WTC11 (cell line): ENCODE measurements at regions not wholly inside any gene's neighbourhood (a gene's known extent, or its start where the extent isn't known, plus 50 kb on each side); places are given as distances from the start of the nearest gene placed in this dataset.

Experiments
- ATAC-seq: fragments of 200-7000 bp; cut with Tn5 transposase; 2 replicates; pipeline ENCODE4 v1.10.0; 2021; ENCODE audit warnings: mild to moderate bottlenecking, moderate library complexity
- CTCF ChIA-PET: fragments of 300-600 bp; sonication (Branson Sonifier 250); formaldehyde crosslinking; loops from one replicate; lab custom pipeline; 2021; ENCODE audit warnings: antibody characterized with exemption; lab: Charles Lee
- POLR2A ChIA-PET: fragments of 350-600 bp; sonication (Branson Sonifier 250); formaldehyde crosslinking; loops from one replicate; lab custom pipeline; 2021; ENCODE audit warnings: antibody characterized with exemption; lab: Charles Lee
- DNase-seq: peaks from one replicate; pipeline ENCODE4 v3.0.0; 2021; ENCODE audit warnings: low spot score
- H3K27ac Mint-ChIP-seq: 2 replicates; pipeline ENCODE4 v1.8.0; 2021; ENCODE audit warnings: mixed read lengths
- H3K27me3 Mint-ChIP-seq: 2 replicates; pipeline ENCODE4 v1.8.0; 2021; ENCODE audit warnings: low read depth, mild to moderate bottlenecking, moderate library complexity, mixed read lengths
- H3K36me3 Mint-ChIP-seq: 2 replicates; pipeline ENCODE4 v1.8.0; 2021; ENCODE audit warnings: mixed read lengths
- H3K4me1 Mint-ChIP-seq: 2 replicates; pipeline ENCODE4 v1.8.0; 2022; ENCODE audit warnings: mixed read lengths
- H3K4me3 Mint-ChIP-seq: 2 replicates; pipeline ENCODE4 v1.8.0; 2021; ENCODE audit warnings: mild to moderate bottlenecking, moderate library complexity, mixed read lengths
- H3K9me3 Mint-ChIP-seq: 2 replicates; pipeline ENCODE4 v1.8.0; 2021; ENCODE audit warnings: mixed read lengths
- CBFB ChIP-seq: sonication (generic); formaldehyde crosslinking; IDR thresholded peaks from 2 replicates; pipeline ENCODE4 v1.8.1; 2022; ENCODE audit warnings: mild to moderate bottlenecking, low read depth, missing genetic modification reagents
- ETV6 ChIP-seq: sonication (generic); formaldehyde crosslinking; IDR thresholded peaks from 2 replicates; pipeline ENCODE4 v1.8.1; 2022; ENCODE audit warnings: mild to moderate bottlenecking, missing genetic modification reagents
- FOXJ3 ChIP-seq: sonication (generic); formaldehyde crosslinking; IDR thresholded peaks from 2 replicates; pipeline ENCODE4 v1.9.0; 2021; ENCODE audit warnings: missing genetic modification reagents, mild to moderate bottlenecking, borderline replicate concordance
- FOXK1 ChIP-seq: sonication (generic); formaldehyde crosslinking; IDR thresholded peaks from 2 replicates; pipeline ENCODE4 v1.8.0; 2022; ENCODE audit warnings: mild to moderate bottlenecking, moderate library complexity, missing genetic modification reagents
- GTF2I ChIP-seq: fragments of 250-450 bp; sonication (Bioruptor Pico); conservative IDR thresholded peaks from 2 replicates; pipeline ENCODE4 v1.4.0; 2021; ENCODE audit warnings: mild to moderate bottlenecking
- NFATC4 ChIP-seq: fragments of 250-450 bp; sonication (Bioruptor Pico); IDR thresholded peaks from 2 replicates; pipeline ENCODE4 v1.9.0; 2021; ENCODE audit warnings: mild to moderate bottlenecking
- NR1H2 ChIP-seq: sonication (generic); formaldehyde crosslinking; IDR thresholded peaks from 2 replicates; pipeline ENCODE4 v1.9.0; 2021; ENCODE audit warnings: mild to moderate bottlenecking, moderate library complexity, missing genetic modification reagents
- SMAD4 ChIP-seq: sonication (generic); formaldehyde crosslinking; IDR thresholded peaks from 2 replicates; pipeline ENCODE4 v1.8.0; 2022; ENCODE audit warnings: mild to moderate bottlenecking, missing genetic modification reagents
- TEAD4 ChIP-seq: sonication (generic); formaldehyde crosslinking; IDR thresholded peaks from 2 replicates; pipeline ENCODE4 v1.8.0; 2022; ENCODE audit warnings: mild to moderate bottlenecking, missing genetic modification reagents
- TP53 ChIP-seq: sonication (generic); formaldehyde crosslinking; IDR thresholded peaks from 2 replicates; pipeline ENCODE4 v1.8.1; 2023; ENCODE audit warnings: mild to moderate bottlenecking, missing genetic modification reagents
- ZBTB21 ChIP-seq: sonication (generic); formaldehyde crosslinking; IDR thresholded peaks from 2 replicates; pipeline ENCODE4 v1.8.1; 2023; ENCODE audit warnings: mild to moderate bottlenecking, missing genetic modification reagents, borderline replicate concordance
- ZNF396 ChIP-seq: fragments of 250-450 bp; sonication (Bioruptor Pico); IDR thresholded peaks from 2 replicates; pipeline ENCODE4 v1.8.0; 2021; ENCODE audit warnings: mild to moderate bottlenecking, moderate library complexity, borderline replicate concordance
- TF ChIP-seq, protein P1 (sequence below): sonication (generic); formaldehyde crosslinking; conservative IDR thresholded peaks from 2 replicates; pipeline ENCODE4 v1.8.1; 2022; ENCODE audit warnings: mild to moderate bottlenecking, missing genetic modification reagents
- TF ChIP-seq, protein P2 (sequence below): sonication (generic); formaldehyde crosslinking; IDR thresholded peaks from 2 replicates; pipeline ENCODE4 v1.8.0; 2022; ENCODE audit warnings: missing genetic modification reagents
- TF ChIP-seq, protein P3 (sequence below): sonication (generic); formaldehyde crosslinking; IDR thresholded peaks from 2 replicates; pipeline ENCODE4 v1.8.1; 2022; ENCODE audit warnings: low read depth, mild to moderate bottlenecking, moderate library complexity, missing genetic modification reagents, borderline replicate concordance
- TF ChIP-seq, protein P4 (sequence below): sonication (generic); formaldehyde crosslinking; IDR thresholded peaks from 2 replicates; pipeline ENCODE4 v1.8.1; 2023; ENCODE audit warnings: mild to moderate bottlenecking, missing genetic modification reagents, moderate library complexity
- TF ChIP-seq, protein P5 (sequence below): sonication (generic); formaldehyde crosslinking; IDR thresholded peaks from 2 replicates; pipeline ENCODE4 v1.8.1; 2023; ENCODE audit warnings: mild to moderate bottlenecking, missing genetic modification reagents, borderline replicate concordance
- TF ChIP-seq, protein P6 (sequence below): sonication (generic); formaldehyde crosslinking; IDR thresholded peaks from 2 replicates; pipeline ENCODE4 v1.8.0; 2022; ENCODE audit warnings: mild to moderate bottlenecking, missing genetic modification reagents
- TF ChIP-seq, protein P7 (sequence below): sonication (generic); formaldehyde crosslinking; IDR thresholded peaks from 2 replicates; pipeline ENCODE4 v1.8.1; 2022; ENCODE audit warnings: low read depth, missing genetic modification reagents, borderline replicate concordance

DNA sequence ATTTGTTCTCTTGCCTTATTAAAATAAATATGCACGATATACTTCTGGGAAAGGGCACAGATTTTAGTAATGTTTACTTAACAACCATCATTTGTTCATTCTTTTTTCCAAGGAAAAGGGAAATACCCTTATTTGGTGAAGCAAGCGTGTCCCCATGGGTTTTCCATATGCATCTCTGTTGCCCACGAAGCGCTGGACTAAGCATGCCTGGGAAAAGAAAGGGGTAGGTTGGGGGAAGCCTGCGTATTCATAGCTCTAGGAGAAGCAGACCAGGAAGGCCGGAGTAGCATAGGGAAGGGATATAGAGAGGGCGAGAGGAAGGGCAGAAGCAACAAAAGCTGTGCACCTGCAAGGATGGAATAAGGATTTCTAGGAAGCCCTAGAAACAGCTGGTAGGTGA is 61.8 kb upstream of the ACO1 start:
- POLR2A ChIA-PET: no interaction called here
- CTCF ChIA-PET: interaction anchor here (1.0 kb wide), 1 partner anchor 24 kb away, joined by 3 read pairs; no protein-coding TSS in a partner anchor
- Mint-ChIP-seq H3K4me3 (no peak overlapping the region), H3K27ac (no peak overlapping the region), H3K27me3 (no peaks in the 10 kb centered on the region), H3K9me3 (no peaks in the 10 kb centered on the region), H3K4me1 (peaks cover 11% of the 10 kb centered on the region), H3K36me3 (no peaks in the 10 kb centered on the region; the same call in 1 of the 2 replicates)
- no peak for DNase-seq
- TF ChIP-seq, protein P1, sequence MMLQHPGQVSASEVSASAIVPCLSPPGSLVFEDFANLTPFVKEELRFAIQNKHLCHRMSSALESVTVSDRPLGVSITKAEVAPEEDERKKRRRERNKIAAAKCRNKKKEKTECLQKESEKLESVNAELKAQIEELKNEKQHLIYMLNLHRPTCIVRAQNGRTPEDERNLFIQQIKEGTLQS (CRISPR knock-in tag): no peak
- TF ChIP-seq ZBTB21 (CRISPR knock-in tag) (no peak), NFATC4 (CRISPR knock-in tag) (no peak)
- TF ChIP-seq, protein P2, sequence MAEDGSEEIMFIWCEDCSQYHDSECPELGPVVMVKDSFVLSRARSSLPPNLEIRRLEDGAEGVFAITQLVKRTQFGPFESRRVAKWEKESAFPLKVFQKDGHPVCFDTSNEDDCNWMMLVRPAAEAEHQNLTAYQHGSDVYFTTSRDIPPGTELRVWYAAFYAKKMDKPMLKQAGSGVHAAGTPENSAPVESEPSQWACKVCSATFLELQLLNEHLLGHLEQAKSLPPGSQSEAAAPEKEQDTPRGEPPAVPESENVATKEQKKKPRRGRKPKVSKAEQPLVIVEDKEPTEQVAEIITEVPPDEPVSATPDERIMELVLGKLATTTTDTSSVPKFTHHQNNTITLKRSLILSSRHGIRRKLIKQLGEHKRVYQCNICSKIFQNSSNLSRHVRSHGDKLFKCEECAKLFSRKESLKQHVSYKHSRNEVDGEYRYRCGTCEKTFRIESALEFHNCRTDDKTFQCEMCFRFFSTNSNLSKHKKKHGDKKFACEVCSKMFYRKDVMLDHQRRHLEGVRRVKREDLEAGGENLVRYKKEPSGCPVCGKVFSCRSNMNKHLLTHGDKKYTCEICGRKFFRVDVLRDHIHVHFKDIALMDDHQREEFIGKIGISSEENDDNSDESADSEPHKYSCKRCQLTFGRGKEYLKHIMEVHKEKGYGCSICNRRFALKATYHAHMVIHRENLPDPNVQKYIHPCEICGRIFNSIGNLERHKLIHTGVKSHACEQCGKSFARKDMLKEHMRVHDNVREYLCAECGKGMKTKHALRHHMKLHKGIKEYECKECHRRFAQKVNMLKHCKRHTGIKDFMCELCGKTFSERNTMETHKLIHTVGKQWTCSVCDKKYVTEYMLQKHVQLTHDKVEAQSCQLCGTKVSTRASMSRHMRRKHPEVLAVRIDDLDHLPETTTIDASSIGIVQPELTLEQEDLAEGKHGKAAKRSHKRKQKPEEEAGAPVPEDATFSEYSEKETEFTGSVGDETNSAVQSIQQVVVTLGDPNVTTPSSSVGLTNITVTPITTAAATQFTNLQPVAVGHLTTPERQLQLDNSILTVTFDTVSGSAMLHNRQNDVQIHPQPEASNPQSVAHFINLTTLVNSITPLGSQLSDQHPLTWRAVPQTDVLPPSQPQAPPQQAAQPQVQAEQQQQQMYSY: no peak
- TF ChIP-seq, protein P3, sequence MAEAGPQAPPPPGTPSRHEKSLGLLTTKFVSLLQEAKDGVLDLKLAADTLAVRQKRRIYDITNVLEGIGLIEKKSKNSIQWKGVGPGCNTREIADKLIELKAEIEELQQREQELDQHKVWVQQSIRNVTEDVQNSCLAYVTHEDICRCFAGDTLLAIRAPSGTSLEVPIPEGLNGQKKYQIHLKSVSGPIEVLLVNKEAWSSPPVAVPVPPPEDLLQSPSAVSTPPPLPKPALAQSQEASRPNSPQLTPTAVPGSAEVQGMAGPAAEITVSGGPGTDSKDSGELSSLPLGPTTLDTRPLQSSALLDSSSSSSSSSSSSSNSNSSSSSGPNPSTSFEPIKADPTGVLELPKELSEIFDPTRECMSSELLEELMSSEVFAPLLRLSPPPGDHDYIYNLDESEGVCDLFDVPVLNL (CRISPR knock-in tag): no peak
- peak; percentile 18; the same call in 1 of the 2 replicates for ATAC-seq

DNA sequence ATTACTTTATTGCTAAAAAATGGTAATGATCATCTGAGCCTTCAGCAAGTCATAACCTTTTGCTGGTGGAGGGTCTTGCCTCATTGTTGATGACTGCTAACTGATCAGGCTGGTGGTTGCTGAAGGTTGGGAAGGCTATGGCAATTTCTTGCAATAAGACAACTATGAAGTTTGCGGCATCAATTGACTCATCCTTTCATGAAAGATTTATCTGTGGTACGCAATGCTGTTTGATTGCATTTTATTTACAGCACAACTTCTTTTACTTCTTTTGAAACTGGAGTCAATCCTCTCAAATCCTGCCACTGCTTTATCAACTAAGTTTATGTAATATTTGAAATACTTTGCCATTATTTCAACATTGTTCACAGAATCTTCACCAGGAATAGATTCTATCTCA is 58.3 kb upstream of the ACO1 start:
- ChIA-PET POLR2A (no interaction called here), CTCF (no interaction called here)
- H3K9me3 Mint-ChIP-seq: peaks cover 26% of the 10 kb centered on the region
- DNase-seq (no peak), ATAC-seq (no peak)
- H3K36me3 Mint-ChIP-seq: peaks cover 9% of the 10 kb centered on the region
- no peak overlapping the region for H3K4me3 Mint-ChIP-seq
- peaks cover 11% of the 10 kb centered on the region for H3K4me1 Mint-ChIP-seq
- no peak overlapping the region for H3K27ac Mint-ChIP-seq
- H3K27me3 Mint-ChIP-seq: no peaks in the 10 kb centered on the region
- TF ChIP-seq CBFB (CRISPR knock-in tag): no peak
- TF ChIP-seq, protein P4, sequence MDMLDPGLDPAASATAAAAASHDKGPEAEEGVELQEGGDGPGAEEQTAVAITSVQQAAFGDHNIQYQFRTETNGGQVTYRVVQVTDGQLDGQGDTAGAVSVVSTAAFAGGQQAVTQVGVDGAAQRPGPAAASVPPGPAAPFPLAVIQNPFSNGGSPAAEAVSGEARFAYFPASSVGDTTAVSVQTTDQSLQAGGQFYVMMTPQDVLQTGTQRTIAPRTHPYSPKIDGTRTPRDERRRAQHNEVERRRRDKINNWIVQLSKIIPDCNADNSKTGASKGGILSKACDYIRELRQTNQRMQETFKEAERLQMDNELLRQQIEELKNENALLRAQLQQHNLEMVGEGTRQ: no peak
- no peak for TF ChIP-seq TEAD4 (CRISPR knock-in tag)
- TF ChIP-seq FOXJ3: no peak
- TF ChIP-seq GTF2I: no peak
- TF ChIP-seq, protein P5, sequence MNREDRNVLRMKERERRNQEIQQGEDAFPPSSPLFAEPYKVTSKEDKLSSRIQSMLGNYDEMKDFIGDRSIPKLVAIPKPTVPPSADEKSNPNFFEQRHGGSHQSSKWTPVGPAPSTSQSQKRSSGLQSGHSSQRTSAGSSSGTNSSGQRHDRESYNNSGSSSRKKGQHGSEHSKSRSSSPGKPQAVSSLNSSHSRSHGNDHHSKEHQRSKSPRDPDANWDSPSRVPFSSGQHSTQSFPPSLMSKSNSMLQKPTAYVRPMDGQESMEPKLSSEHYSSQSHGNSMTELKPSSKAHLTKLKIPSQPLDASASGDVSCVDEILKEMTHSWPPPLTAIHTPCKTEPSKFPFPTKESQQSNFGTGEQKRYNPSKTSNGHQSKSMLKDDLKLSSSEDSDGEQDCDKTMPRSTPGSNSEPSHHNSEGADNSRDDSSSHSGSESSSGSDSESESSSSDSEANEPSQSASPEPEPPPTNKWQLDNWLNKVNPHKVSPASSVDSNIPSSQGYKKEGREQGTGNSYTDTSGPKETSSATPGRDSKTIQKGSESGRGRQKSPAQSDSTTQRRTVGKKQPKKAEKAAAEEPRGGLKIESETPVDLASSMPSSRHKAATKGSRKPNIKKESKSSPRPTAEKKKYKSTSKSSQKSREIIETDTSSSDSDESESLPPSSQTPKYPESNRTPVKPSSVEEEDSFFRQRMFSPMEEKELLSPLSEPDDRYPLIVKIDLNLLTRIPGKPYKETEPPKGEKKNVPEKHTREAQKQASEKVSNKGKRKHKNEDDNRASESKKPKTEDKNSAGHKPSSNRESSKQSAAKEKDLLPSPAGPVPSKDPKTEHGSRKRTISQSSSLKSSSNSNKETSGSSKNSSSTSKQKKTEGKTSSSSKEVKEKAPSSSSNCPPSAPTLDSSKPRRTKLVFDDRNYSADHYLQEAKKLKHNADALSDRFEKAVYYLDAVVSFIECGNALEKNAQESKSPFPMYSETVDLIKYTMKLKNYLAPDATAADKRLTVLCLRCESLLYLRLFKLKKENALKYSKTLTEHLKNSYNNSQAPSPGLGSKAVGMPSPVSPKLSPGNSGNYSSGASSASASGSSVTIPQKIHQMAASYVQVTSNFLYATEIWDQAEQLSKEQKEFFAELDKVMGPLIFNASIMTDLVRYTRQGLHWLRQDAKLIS (CRISPR knock-in tag): no peak
- TF ChIP-seq ZNF396 (CRISPR knock-in tag): no peak
- TF ChIP-seq ETV6 (CRISPR knock-in tag): no peak
- TF ChIP-seq, protein P3 (CRISPR knock-in tag): no peak
- no peak for TF ChIP-seq NR1H2
- TF ChIP-seq, protein P6, sequence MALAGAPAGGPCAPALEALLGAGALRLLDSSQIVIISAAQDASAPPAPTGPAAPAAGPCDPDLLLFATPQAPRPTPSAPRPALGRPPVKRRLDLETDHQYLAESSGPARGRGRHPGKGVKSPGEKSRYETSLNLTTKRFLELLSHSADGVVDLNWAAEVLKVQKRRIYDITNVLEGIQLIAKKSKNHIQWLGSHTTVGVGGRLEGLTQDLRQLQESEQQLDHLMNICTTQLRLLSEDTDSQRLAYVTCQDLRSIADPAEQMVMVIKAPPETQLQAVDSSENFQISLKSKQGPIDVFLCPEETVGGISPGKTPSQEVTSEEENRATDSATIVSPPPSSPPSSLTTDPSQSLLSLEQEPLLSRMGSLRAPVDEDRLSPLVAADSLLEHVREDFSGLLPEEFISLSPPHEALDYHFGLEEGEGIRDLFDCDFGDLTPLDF (CRISPR knock-in tag): no peak
- TF ChIP-seq TP53 (CRISPR knock-in tag): no peak
- TF ChIP-seq FOXK1 (CRISPR knock-in tag): no peak
- TF ChIP-seq SMAD4 (CRISPR knock-in tag): no peak
- TF ChIP-seq, protein P7, sequence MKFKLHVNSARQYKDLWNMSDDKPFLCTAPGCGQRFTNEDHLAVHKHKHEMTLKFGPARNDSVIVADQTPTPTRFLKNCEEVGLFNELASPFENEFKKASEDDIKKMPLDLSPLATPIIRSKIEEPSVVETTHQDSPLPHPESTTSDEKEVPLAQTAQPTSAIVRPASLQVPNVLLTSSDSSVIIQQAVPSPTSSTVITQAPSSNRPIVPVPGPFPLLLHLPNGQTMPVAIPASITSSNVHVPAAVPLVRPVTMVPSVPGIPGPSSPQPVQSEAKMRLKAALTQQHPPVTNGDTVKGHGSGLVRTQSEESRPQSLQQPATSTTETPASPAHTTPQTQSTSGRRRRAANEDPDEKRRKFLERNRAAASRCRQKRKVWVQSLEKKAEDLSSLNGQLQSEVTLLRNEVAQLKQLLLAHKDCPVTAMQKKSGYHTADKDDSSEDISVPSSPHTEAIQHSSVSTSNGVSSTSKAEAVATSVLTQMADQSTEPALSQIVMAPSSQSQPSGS (CRISPR knock-in tag): no peak
